H1 (cell line): ENCODE measurements at regions not wholly inside any gene's neighbourhood (a gene's known extent, or its start where the extent isn't known, plus 50 kb on each side); places are given as distances from the start of the nearest gene placed in this dataset.

Source experiments
- CBX5 ChIP-seq: fragments of 300-800, 300-1000 bp; sonication (generic); IDR thresholded peaks from 2 replicates; pipeline ENCODE4 v1.7.1; 2016; ENCODE audit warnings: antibody characterized with exemption, low read length, low read depth
- CHD7 ChIP-seq: fragments of 300-600 bp; sonication (generic); IDR thresholded peaks from 2 replicates; pipeline ENCODE4 v1.7.1; 2012; ENCODE audit warnings: low read length, moderate library complexity, mild to moderate bottlenecking, inconsistent platforms; ENCODE audit not compliant: insufficient replicate concordance
- EGR1 ChIP-seq: IDR thresholded peaks from 2 replicates; pipeline ENCODE4 v1.6.1; 2011; ENCODE audit warnings: low read depth, low read length, borderline replicate concordance
- HDAC6 ChIP-seq: IDR thresholded peaks from one replicate; pipeline ENCODE4 v1.7.1; 2012; ENCODE audit warnings: low read depth, mild to moderate bottlenecking, inconsistent platforms, low read length, moderate library complexity
- JUN ChIP-seq: IDR thresholded peaks from 2 replicates; pipeline ENCODE4 v1.6.1; 2011; ENCODE audit warnings: low read depth, mild to moderate bottlenecking, improper control_type of control experiment, low read length
- JUND ChIP-seq: IDR thresholded peaks from 2 replicates; pipeline ENCODE4 v1.6.1; 2011; ENCODE audit warnings: mild to moderate bottlenecking, improper control_type of control experiment, low read length
- POLR2A ChIP-seq, 2 experiments: IDR thresholded peaks; 1 replicate in 1 of 2; 2 replicates in 1 of 2; pipeline ENCODE4 v1.6.1; 2011; ENCODE audit warnings: low read depth in 2 of 2, low read length in 2 of 2, mild to moderate bottlenecking in 2 of 2; ENCODE audit errors: control extremely low read depth in 1 of 2
- RBBP5 ChIP-seq: IDR thresholded peaks from 2 replicates; pipeline ENCODE4 v1.7.1; 2012; ENCODE audit warnings: low read depth, mild to moderate bottlenecking, inconsistent platforms, low read length, moderate library complexity, borderline replicate concordance
- SAP30 ChIP-seq: fragments of 300-600 bp; sonication (generic); IDR thresholded peaks from 2 replicates; pipeline ENCODE4 v1.7.1; 2012; ENCODE audit warnings: low read length, moderate library complexity, mild to moderate bottlenecking, inconsistent platforms; ENCODE audit not compliant: insufficient read depth, insufficient replicate concordance
- SIN3A ChIP-seq, 2 experiments: IDR thresholded peaks in 1 of 2; conservative IDR thresholded peaks in 1 of 2; 2 replicates each; pipeline ENCODE4 v1.6.1; 2011 to 2012; ENCODE audit warnings: low read length in 2 of 2, improper control_type of control experiment in 1 of 2, low read depth in 1 of 2, mild to moderate bottlenecking in 1 of 2
- SP1 ChIP-seq: IDR thresholded peaks from 2 replicates; pipeline ENCODE4 v1.6.1; 2011; ENCODE audit warnings: low read depth, low read length
- TAF1 ChIP-seq: IDR thresholded peaks from 2 replicates; pipeline ENCODE4 v1.6.1; 2011; ENCODE audit warnings: mild to moderate bottlenecking, low read depth, low read length
- TBP ChIP-seq: IDR thresholded peaks from 2 replicates; pipeline ENCODE4 v1.6.1; 2011; ENCODE audit warnings: low read depth, low read length, improper control_type of control experiment
- ZNF274 ChIP-seq: IDR thresholded peaks from 2 replicates; pipeline ENCODE4 v1.7.0; 2012; ENCODE audit warnings: low read length, borderline replicate concordance; ENCODE audit errors: extremely low read depth

GRCh38 chr3:10597733-10598132 lies 92.3 kb upstream of the ATP2B2 start (continued):
- TF ChIP-seq CHD7 = no peak
- TF ChIP-seq JUND = no peak
- TF ChIP-seq SAP30 = no peak
- TF ChIP-seq SIN3A (conservative IDR thresholded peaks at IDR 0.05 in 1 of 2, IDR thresholded peaks at IDR 0.05 in 1 of 2; ENCODE audit: low read depth in 1 of 2, low read length in 2 of 2) = no peak
- TF ChIP-seq SP1 = no peak
- no peak for TF ChIP-seq HDAC6
- TF ChIP-seq ZNF274 = no peak
- no peak for TF ChIP-seq TBP
- no peak for TF ChIP-seq JUN
- TF ChIP-seq POLR2A (IDR thresholded peaks at IDR 0.05; ENCODE audit: control extremely low read depth in 1 of 2, low read depth in 2 of 2, low read length in 2 of 2) = no peak
- TF ChIP-seq TAF1 = no peak
- TF ChIP-seq RBBP5 = no peak
- no peak for TF ChIP-seq CBX5
- no peak for TF ChIP-seq EGR1
